Upper lobe of right lung (tissue), 1 donor: ENCODE measurements at regions not wholly inside any gene's neighbourhood (a gene's known extent, or its start where the extent isn't known, plus 50 kb on each side); places are given as distances from the start of the nearest gene placed in this dataset.

Source experiments
- ATAC-seq: fragments of 200-7000 bp; cut with Tn5 transposase; one replicate; pipeline ENCODE4 v1.9.1; 2020; ENCODE audit warnings: mild to moderate bottlenecking, moderate library complexity
- DNase-seq: peaks from one replicate; pipeline ENCODE4 v3.0.0-alpha.2; 2020
- H3K27ac ChIP-seq: fragments of 200-600 bp; one replicate; pipeline ENCODE4 v1.8.0; 2022
- H3K27me3 ChIP-seq: fragments of 200-600 bp; one replicate; pipeline ENCODE4 v1.8.0; 2022; ENCODE audit warnings: mild to moderate bottlenecking
- H3K36me3 ChIP-seq: fragments of 200-600 bp; one replicate; pipeline ENCODE4 v1.8.0; 2022
- H3K4me1 ChIP-seq: fragments of 200-600 bp; one replicate; pipeline ENCODE4 v1.8.0; 2022
- H3K4me3 ChIP-seq: fragments of 200-600 bp; one replicate; pipeline ENCODE4 v1.8.0; 2022; ENCODE audit warnings: mild to moderate bottlenecking
- H3K9me3 ChIP-seq: fragments of 200-600 bp; one replicate; pipeline ENCODE4 v1.8.0; 2022
- intact Hi-C: fragments of 100-400 bp; cut with DNase I; formaldehyde crosslinking; loops from one replicate; pipeline ENCODE4 v1.11.0; 2022
- TF ChIP-seq, protein P1 (sequence below): fragments of 200-600 bp; IDR thresholded peaks from one replicate; pipeline ENCODE4 v1.8.0; 2022; ENCODE audit warnings: antibody characterized with exemption
- donor health status: DM: no; HTN: yes; CAD: no; lungs with severe emphysema.

GRCh38 chr13:90857921-90858320 lies 489.6 kb upstream of the MIR17HG start:
- no peak for ATAC-seq
- TF ChIP-seq, protein P1, sequence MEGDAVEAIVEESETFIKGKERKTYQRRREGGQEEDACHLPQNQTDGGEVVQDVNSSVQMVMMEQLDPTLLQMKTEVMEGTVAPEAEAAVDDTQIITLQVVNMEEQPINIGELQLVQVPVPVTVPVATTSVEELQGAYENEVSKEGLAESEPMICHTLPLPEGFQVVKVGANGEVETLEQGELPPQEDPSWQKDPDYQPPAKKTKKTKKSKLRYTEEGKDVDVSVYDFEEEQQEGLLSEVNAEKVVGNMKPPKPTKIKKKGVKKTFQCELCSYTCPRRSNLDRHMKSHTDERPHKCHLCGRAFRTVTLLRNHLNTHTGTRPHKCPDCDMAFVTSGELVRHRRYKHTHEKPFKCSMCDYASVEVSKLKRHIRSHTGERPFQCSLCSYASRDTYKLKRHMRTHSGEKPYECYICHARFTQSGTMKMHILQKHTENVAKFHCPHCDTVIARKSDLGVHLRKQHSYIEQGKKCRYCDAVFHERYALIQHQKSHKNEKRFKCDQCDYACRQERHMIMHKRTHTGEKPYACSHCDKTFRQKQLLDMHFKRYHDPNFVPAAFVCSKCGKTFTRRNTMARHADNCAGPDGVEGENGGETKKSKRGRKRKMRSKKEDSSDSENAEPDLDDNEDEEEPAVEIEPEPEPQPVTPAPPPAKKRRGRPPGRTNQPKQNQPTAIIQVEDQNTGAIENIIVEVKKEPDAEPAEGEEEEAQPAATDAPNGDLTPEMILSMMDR: no peak

DNA sequence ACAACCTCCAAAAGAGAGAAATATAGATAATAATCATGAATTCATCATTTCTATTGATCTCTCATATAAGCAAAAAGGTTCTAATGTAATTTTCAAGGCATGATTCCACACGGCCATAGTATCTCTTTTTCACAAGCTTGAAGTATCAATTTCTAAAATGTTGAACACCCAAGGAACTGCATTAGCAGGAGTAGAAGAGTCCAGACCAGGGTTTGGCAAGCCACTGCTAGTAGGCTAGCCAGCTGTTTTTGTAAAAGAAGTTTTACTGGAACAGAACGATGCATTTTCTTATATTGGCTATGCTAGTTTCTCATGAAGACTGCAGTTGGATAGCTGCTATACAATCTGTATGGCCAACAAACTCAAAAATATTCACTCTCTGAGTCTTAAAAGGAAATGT lies 481.5 kb upstream of the MIR17HG start:
- DNase-seq (no peak), ATAC-seq (no peak)
- Histone ChIP-seq H3K36me3 (no peaks in the 10 kb centered on the region), H3K9me3 (no peaks in the 10 kb centered on the region), H3K27ac (no peak overlapping the region), H3K4me1 (peaks cover 2% of the 10 kb centered on the region), H3K27me3 (no peaks in the 10 kb centered on the region), H3K4me3 (no peak overlapping the region)
- TF ChIP-seq, protein P1: no peak
- intact Hi-C loops: no loop called here

More at GRCh38 chr13:90857921-90858320, 489.6 kb upstream of the MIR17HG start:
- H3K4me1 ChIP-seq: no peaks in the 10 kb centered on the region
- H3K27me3 ChIP-seq: no peaks in the 10 kb centered on the region
- no peak overlapping the region for H3K4me3 ChIP-seq
- intact Hi-C loops: no loop called here
- H3K9me3 ChIP-seq: no peaks in the 10 kb centered on the region
- no peak overlapping the region for H3K27ac ChIP-seq
- no peaks in the 10 kb centered on the region for H3K36me3 ChIP-seq
- DNase-seq: no peak

DNA sequence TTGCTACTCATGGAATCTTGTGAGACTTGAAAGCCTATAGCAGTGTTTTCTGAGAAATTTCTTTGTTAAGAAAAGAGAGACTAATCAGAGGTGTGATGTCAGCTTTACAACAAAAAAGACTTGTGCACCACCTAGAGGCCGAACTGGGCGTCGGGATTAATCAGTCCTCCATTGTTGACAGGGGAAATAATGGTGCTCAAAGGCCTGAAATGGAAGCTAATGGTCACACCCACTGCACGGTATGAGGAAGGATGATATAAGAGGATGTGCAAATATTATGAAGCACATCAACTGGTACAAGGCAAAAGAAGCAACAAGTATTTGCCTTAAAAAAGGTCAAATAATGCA lies 480.2 kb upstream of the MIR17HG start:
- TF ChIP-seq, protein P1: peak; percentile 64
- Histone ChIP-seq H3K36me3 (no peaks in the 10 kb centered on the region), H3K27ac (no peak overlapping the region), H3K9me3 (no peaks in the 10 kb centered on the region), H3K4me1 (peaks cover 2% of the 10 kb centered on the region), H3K27me3 (no peaks in the 10 kb centered on the region), H3K4me3 (no peak overlapping the region)
- ATAC-seq (peak; percentile 98), DNase-seq (peak; percentile 73)
- intact Hi-C loops: no loop called here

- intact Hi-C loops: no loop called here
- Histone ChIP-seq H3K36me3 (no peaks in the 10 kb centered on the region), H3K4me3 (no peak overlapping the region), H3K27me3 (no peaks in the 10 kb centered on the region), H3K9me3 (no peaks in the 10 kb centered on the region), H3K4me1 (peaks cover 2% of the 10 kb centered on the region), H3K27ac (no peak overlapping the region)
- TF ChIP-seq, protein P1: peak; percentile 67
- ATAC-seq (no peak), DNase-seq (no peak)
These were observed 479.1 kb upstream of the MIR17HG start for GRCh38 chr13:90868321-90868920.

DNA sequence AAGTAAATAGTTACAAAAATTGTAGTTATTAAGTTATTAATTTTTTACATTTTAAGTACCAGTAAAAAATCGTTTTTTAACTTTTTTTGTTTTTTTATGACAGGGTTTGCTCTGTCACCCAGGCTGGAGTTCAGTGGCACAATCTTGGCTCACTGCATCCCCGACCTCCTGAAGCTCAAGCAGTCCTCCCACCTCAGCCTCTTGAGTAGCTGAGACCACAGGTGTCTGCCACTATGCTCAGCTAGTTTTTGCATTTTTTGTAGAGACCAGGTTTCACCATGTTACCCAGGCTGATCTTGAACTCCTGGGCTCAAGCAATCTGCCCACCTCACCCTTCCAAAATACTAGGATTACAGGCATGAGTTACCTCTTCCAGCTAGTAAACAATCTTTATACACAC lies 477.9 kb upstream of the MIR17HG start:
- DNase-seq (no peak), ATAC-seq (no peak)
- intact Hi-C loops: no loop called here
- Histone ChIP-seq H3K36me3 (no peaks in the 10 kb centered on the region), H3K9me3 (no peaks in the 10 kb centered on the region), H3K4me3 (no peak overlapping the region), H3K27ac (no peak overlapping the region), H3K27me3 (no peaks in the 10 kb centered on the region), H3K4me1 (peaks cover 2% of the 10 kb centered on the region)
- TF ChIP-seq, protein P1: no peak

GRCh38 chr13:90872491-90873025 lies 474.9 kb upstream of the MIR17HG start:
- DNase-seq: no peak
- peaks cover under 1% of the 10 kb centered on the region for H3K4me1 ChIP-seq
- no peak for ATAC-seq
- no peak overlapping the region for H3K27ac ChIP-seq
- no peaks in the 10 kb centered on the region for H3K27me3 ChIP-seq
- TF ChIP-seq, protein P1: no peak
- intact Hi-C loops: no loop called here
- no peaks in the 10 kb centered on the region for H3K9me3 ChIP-seq
- H3K4me3 ChIP-seq: no peak overlapping the region
- H3K36me3 ChIP-seq: no peaks in the 10 kb centered on the region
